D721Med (cell line): ENCODE measurements at regions not wholly inside any gene's neighbourhood (a gene's known extent, or its start where the extent isn't known, plus 50 kb on each side); places are given as distances from the start of the nearest gene placed in this dataset.

Source experiments
- DNase-seq: peaks from one replicate; pipeline ENCODE4 v3.0.0; 2011; ENCODE audit warnings: low spot score; ENCODE audit not compliant: insufficient read length
- FAIRE-seq: peaks from 2 replicates; lab custom pipeline; 2011; peaks lifted over from hg19 to GRCh38; lab: Jason Lieb, UNC
- TF ChIP-seq, protein P1 (sequence below): IDR thresholded peaks from 2 replicates; pipeline ENCODE4 v1.5.1; 2012; ENCODE audit warnings: mild to moderate bottlenecking, control low read depth; ENCODE audit not compliant: insufficient read depth; ENCODE audit errors: missing control alignments

DNA sequence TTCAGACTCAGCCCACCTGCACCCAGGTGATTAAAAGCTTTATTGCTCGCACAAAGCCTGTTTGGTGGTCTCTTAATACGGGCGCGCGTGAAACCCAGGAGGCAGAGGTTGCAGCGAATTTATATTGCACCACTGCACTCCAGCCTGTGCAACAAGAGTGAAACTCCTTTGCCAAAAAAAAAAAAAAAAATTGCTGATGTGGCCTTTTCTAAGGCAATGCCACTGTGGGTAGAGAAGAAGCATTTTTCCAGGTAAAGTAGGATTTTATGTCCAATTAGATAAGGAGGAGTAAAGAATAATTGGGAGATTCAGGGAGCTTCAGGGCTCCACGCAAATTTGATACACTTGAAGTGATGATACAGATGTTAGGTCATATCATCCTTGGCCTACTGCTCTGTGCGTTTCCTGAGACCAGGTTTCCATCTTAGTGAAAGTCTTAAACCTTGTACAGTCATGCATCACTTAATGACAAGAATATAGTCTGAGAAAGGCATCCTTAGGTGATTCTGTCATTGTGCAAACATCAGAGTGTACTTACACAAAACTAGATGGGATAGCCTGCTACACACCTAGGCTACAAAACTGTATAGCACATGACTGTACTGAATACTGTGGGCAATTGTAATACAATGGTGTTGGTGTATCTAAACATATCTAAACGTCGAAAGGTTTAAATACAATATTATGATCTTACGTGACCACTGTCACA, 150.9 kb downstream of the SPRY2 start:
- TF ChIP-seq, protein P1, sequence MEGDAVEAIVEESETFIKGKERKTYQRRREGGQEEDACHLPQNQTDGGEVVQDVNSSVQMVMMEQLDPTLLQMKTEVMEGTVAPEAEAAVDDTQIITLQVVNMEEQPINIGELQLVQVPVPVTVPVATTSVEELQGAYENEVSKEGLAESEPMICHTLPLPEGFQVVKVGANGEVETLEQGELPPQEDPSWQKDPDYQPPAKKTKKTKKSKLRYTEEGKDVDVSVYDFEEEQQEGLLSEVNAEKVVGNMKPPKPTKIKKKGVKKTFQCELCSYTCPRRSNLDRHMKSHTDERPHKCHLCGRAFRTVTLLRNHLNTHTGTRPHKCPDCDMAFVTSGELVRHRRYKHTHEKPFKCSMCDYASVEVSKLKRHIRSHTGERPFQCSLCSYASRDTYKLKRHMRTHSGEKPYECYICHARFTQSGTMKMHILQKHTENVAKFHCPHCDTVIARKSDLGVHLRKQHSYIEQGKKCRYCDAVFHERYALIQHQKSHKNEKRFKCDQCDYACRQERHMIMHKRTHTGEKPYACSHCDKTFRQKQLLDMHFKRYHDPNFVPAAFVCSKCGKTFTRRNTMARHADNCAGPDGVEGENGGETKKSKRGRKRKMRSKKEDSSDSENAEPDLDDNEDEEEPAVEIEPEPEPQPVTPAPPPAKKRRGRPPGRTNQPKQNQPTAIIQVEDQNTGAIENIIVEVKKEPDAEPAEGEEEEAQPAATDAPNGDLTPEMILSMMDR: no peak

DNA sequence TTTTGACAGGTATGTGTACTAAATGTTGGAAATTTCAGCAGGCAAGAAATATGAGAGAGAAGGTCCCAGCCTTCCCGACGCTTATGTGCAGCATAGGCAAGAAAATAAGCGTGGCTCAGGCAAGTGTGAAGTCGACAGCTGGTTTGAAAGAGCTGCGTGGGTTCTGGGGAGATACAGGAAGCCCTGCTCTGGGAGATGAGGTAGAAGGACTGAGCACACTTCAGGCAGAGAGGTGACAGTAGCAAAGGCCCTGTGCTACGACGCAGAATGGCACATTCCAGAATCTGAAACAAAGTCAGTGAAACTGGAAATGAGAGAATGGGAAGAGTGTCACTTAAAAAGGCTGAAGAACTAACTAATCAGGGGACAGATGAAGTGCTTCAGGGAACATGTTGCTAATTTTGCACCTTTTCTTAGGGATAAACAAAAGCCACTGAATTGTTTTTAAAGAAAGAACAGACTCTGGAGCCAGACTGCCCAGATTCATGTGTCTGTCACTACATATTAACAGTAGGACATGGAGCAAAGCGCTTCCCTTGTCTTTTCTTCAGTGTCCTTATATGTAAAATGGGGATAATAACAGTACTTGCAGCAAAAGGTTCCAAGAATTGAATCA, 160.1 kb downstream of the SPRY2 start:
- FAIRE-seq: no peak
- no peak for DNase-seq
- TF ChIP-seq, protein P1: no peak

More for the DNA sequence above, 150.9 kb downstream of the SPRY2 start:
- no peak for DNase-seq
- no peak for FAIRE-seq

GRCh38 chr13:80177327-80177726, 163.6 kb downstream of the SPRY2 start:
- TF ChIP-seq, protein P1: no peak
- no peak for FAIRE-seq
- DNase-seq: no peak

- TF ChIP-seq, protein P1: no peak
- no peak for DNase-seq
- no peak for FAIRE-seq
These were observed 167.7 kb downstream of the SPRY2 start for GRCh38 chr13:80173224-80173623.

DNA sequence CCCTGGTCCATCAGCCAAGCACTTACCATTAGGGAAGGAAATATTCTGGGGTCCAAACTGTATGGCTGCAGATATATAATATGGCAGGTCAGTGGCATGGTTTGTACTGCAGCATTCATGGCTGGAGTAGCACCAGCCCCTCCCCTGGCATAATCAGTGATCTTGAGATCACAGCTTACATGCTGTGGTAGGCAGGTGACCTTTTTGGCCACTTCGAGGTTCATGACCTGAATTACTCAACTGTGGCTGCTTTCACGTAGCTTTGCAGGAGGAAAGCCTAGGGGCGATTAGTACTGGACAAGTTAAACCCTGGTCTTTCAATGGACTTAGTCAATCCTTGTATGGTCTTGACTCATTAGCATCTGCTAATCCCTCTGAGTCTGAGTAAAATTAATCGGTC, 169.8 kb downstream of the SPRY2 start:
- TF ChIP-seq, protein P1: no peak
- DNase-seq: no peak
- FAIRE-seq: no peak

DNA sequence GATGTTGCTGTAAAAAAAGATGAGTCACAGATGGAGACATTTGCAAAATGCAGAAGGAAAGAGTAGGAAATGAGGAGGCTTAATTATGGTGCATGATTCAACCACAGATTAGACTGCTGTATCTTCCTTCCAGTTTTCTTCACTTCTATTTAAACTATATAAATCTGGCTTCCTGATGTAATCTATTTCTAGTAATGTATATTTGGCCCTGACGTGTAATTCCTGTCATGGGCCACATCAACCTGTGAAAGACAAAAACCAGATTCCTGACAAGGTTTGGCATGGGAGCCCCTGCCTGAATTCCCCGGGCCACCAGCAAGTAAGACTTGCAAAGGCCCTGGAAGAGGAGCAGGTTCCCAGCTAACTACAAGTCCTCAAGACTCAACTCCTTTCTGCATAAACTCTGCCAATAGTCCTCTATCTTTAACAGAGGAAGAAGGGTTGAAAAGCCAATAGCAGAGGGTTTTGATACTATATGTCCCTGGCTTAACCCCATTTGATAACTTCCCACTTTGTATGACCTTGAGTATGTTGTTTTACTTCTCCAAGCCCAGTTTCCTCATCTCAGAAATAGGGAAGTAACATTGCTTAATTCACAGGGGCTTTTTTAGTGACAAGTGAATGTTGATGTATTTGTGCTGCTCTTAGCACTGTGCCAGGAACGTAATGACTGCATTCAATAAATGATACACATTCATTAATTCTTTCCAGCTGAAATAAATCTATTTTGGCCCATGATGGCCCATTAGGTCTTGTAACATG, 172.7 kb downstream of the SPRY2 start:
- DNase-seq (no peak), FAIRE-seq (no peak)
- TF ChIP-seq, protein P1: no peak
